DMS 273 (cell line): ENCODE measurements at regions not wholly inside any gene's neighbourhood (a gene's known extent, or its start where the extent isn't known, plus 50 kb on each side); places are given as distances from the start of the nearest gene placed in this dataset.
"Not testable (repeated sequence)": the region's sequence is repeated elsewhere in the genome, so short reads cannot be mapped to it uniquely, and the experiment has no call there.

Experiments
- DNase-seq: peaks from one replicate; lab custom pipeline; 2025; ENCODE audit not compliant: unreplicated experiment; lab: John Stamatoyannopoulos, UW

GRCh38 chr17:70564006-70564620 is 394.8 kb downstream of the KCNJ2 start:
- DNase-seq: no peak

GRCh38 chr17:70569128-70569527 is 399.8 kb downstream of the KCNJ2 start:
- DNase-seq: no peak

DNA sequence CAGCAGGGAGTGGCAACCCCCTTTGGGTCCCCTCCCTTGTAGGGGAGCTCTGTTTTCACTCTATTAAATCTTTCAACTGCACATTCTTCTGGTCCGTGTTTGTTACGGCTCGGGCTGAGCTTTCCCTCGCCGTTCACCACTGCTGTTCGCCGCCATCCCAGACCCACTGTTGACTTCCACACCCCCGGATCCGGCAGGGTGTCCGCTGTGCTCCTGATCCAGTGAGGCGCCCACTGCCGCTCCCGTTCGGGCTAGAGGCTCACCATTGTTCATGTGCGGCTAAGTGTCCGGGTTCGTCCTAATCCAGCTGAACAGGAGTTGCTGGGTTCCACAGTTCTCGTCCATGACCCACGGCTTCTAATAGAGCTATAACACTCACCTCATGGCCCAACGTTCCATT is 408.1 kb downstream of the KCNJ2 start:
- no peak for DNase-seq

DNA sequence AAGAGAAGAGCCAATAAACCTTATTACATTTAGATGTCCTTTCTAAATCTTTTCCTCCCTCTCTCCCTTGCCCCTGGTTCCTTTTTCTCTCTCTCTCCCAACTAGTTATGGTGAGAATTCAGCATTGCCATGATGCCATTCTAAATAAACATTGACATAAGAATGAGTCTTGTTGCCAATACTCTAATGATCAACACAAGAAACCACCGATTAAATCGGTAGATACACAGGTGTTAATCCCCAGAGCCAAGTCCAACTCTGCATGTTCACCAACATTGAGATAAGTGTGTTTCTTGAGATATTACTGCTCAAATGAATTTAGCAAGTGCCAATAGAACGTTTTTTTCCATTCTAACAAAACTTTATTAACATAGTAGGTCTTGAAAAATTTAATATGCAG is 412.1 kb downstream of the KCNJ2 start:
- DNase-seq: no peak

GRCh38 chr17:70582777-70583176 is 413.4 kb downstream of the KCNJ2 start:
- no peak for DNase-seq

- DNase-seq: no peak
Observed at GRCh38 chr17:70584255-70584654, 414.9 kb downstream of the KCNJ2 start.

DNA sequence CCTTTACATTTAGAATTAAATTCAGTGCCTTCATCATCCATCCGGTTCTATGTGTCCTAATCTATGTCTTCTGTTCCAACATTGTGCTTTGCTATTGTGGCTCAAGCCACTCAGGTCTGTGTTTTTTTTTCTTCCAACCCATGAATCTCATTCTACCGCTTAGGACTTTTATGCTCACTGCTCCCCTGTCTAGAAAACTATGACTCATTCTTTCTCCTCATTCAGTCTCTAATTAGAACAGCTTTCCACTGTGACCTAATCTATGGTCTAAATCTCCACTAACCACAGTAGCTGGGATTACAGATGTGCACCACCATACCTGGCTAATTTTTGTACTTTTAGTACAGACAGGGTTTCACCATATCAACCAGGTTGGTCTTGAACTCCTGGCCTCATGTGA is 418.7 kb downstream of the KCNJ2 start:
- peak; percentile 37 for DNase-seq

DNA sequence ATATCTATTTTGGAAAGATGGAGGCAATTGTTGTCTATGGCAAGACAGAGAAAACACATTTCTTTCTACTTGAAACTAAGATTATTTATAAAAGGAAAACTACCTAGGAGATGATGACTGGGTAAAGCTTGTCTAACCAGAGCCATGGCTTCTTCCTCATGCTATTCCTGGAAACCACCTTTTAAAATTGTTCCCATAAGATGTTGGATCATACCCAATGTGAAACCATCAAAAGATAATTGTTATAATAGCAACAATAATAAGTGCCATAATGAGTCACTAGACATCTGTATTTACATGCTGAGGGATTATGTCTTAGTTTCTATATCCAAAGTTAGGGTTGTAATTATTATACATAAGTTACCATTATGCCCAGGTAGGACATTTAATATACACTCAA is 428.4 kb downstream of the KCNJ2 start:
- DNase-seq: no peak

GRCh38 chr17:70599198-70599597 is 429.9 kb downstream of the KCNJ2 start:
- no peak for DNase-seq

DNA sequence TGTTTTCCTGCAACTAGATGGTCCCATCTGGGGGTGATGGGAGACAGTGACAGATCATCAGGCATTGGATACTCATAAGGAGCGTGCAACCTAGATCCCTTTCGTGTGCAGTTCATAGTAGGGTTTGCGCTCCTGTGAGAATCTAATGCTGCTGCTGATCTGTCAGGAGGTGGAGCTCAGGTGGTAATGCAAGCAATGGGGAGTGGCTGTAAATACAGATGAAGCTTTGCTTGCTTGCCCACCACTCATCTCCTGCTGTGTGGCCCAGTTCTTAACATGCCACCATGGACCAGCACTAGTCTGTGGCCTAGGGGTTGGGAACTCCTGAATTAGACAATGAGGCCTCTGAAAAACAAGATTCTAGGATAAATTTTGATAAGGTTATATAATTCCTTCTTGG is 430.6 kb downstream of the KCNJ2 start:
- not testable (repeated sequence) for DNase-seq

GRCh38 chr17:70603226-70603625 is 433.9 kb downstream of the KCNJ2 start:
- DNase-seq: no peak

DNA sequence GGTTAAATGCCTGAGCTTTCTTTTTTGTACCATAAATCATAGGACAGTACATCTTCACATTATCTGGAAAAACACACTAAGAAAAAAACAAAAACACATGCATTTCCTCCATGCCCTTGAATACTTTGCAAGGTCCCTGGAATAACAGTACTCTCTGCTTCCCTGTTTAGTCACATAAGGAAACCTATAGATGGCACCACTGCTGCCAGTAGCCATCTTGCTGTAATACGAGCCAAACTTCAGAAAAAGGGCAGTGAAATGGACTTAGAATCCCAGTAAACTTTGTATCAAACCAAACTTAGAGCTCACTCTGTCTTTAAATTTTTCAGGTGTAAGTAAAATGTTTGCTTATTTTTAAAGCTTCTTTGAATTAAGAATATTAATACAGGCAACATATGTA is 435.5 kb downstream of the KCNJ2 start:
- peak; percentile 45 for DNase-seq

GRCh38 chr17:70606086-70606485 is 436.8 kb downstream of the KCNJ2 start:
- no peak for DNase-seq

GRCh38 chr17:70608193-70608592 is 438.9 kb downstream of the KCNJ2 start:
- DNase-seq: no peak

DNA sequence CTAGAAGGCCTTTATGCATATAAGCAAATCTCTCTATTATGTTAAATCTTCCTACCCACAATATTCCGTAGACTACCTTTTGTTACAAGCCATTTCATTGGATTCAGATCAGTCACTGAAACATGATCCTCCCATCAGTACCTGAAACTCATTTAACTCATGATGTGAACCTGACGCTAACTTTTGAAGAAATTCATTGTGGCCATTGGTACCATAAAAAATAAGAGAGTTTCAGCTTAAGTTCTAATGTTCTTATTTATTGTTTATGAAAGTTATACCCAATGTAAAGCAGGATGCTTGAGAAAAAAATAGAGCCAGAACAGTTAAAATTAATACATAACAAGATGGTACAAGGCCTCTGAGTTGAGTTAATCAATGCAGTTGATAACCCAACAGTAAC is 439.6 kb downstream of the KCNJ2 start:
- no peak for DNase-seq

- DNase-seq: no peak
Observed at GRCh38 chr17:70609566-70609965, 440.2 kb downstream of the KCNJ2 start.

DNA sequence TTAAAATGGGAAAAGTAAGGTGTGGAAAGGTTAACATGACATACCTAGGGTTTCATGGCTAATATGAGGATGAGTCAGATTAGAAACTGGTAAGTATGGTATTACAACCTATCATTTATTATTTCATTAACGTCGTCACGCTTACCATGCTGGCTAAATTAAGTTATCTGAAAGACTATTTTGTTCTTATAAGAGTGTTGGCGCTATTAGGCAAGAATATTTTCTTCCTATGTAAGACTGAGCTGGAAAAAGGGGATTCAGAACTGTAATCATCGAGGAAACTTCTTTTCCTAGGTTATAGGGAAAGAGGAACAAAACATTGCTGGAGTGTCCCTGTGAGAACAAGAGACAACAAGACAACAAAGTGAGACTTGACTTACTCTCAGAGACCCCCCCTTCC is 440.8 kb downstream of the KCNJ2 start:
- no peak for DNase-seq

DNA sequence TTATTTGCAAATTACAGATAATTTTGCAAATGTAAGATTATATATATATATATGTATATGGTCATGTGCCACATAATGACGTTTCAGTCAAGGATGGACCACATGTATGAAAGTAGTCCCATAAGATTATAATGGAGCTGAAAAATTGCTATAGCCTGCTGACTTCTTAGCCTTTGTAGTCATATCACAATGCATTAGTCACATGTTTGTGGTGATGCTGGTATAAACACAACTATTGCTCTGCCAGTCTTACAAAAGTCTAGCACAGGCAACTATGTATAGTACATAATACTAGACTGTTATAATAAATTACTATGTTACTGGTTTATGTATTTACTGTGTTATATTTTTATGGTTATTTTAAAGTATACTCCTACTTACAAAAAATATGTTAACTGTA is 444.3 kb downstream of the KCNJ2 start:
- no peak for DNase-seq

DNA sequence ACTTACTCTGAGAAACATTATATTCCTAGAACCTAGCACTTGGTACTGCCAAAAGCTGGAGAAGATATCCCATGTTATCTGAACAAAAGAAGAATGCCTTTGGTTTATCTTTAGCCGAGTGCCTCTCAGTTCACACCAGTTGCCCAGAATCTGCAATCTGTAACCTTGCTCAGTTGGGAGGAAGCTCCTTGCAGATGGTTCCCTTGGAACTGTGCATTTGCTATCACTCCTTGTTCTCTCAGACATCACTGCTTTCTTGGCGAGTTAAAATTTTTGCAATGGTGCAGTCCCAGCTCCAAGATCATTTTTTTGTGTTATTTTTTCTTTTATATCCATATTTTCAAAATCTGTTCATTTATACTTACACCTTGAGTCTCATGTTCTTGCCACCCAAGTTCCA is 446.5 kb downstream of the KCNJ2 start:
- no peak for DNase-seq

GRCh38 chr17:70618641-70619040 is 449.3 kb downstream of the KCNJ2 start:
- no peak for DNase-seq

- DNase-seq: peak; percentile 94
Observed at GRCh38 chr17:70621566-70621965, 452.2 kb downstream of the KCNJ2 start.

- DNase-seq: peak; percentile 91
Observed at GRCh38 chr17:70622368-70623260, 453.3 kb downstream of the KCNJ2 start.

DNA sequence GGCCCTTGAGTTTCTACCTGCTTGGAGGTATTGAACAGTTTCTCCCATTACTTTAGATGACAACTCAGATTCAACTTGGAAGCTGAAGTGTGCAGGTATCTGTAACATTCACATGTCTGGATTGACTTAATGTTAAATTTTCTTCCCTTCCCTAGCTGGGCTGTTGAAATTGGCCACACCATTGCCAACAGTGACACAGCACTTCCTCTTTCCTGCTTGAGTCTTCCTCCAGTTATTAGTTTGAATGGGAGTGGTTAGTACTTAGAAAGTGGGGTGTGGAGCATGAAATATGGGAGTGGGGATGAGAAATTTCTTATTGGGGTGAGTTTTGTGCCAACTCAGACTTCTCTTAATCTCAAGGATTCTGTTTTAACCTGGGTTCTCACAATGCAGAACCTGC is 454.9 kb downstream of the KCNJ2 start:
- no peak for DNase-seq
